ENCODE measurements at regions not wholly inside any gene's neighbourhood (a gene's known extent, or its start where the extent isn't known, plus 50 kb on each side); places are given as distances from the start of the nearest gene placed in this dataset.
"Not testable (repeated sequence)": the region's sequence is repeated elsewhere in the genome, so short reads cannot be mapped to it uniquely, and the experiment has no call there.

DNA sequence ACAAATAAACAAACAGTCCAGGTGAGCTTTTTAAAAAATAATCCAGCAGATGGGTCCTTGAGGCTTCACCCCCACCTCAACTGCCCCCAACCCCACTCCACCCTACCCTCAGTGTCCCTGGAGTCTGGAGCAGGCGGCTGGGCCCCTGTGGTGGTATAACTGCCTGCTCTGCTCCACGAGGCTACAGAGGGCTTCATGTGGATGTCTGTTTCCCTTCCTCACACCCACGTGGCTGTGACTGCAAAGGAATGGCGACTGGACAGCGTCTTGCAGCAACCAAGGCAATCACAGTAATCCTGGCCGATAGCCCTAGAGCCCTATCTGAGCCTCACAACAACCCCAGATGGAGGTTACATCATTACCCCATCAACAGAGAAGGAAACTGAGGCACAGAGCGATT is 76.5 kb downstream of the SLC2A10 start:
- no peak for DNase-seq

DNA sequence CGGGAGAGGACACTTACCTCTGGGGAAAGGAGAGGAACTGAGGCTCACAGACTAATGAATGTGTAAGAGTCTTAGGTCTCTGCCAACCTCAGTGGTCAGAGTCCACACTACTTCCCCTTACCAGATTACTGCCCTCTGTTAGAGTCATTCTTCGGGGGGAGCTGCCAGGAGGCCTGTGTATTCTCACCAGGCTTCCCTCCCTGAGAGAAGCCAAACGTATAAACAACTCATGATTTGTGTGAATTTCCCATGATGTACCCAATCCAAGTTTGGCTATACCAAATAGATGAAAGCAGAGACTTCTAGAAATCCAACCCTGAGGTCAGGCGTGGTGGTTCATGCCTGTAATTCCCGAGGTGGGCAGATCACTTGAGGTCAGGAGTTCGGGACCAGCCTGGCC is 77.1 kb downstream of the SLC2A10 start:
- DNase-seq, result no peak

DNA sequence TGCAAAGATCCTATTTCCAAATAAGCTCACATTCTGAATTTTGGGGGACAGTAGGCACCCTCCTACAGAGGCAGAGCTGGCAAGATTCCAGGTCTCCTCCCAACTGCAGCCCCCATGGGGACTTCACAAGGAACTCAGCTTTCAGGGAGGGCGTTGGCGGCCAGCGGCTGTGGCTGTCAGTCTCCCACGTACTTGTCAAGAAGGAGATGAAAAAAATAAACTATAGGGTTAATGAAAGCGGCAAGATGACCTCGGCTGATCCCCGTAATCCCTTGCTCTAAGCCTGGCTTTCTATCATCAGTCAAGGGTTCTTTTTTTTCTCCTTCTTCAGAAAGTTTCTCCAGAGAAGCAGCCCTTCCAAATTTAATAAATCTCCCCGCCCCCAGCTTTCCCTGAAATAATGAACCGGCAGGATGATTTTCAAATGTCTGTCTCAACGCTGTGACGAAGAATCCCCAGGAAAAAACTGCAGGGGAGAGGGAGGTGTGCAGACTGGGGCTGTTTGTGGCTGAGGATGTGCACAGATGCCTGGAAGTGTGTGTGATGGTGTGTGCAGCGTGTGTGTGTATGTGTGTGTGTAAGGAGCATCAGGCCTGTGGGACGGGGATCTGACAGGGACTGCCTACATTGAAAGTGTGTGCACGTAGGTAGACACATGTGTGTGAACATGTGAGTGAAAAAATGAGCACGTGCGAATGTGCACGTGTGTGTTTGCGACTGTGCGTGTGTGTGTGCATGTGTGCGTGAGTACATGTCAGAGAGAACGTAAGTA is 78.7 kb downstream of the SLC2A10 start:
- no peak for DNase-seq

DNA sequence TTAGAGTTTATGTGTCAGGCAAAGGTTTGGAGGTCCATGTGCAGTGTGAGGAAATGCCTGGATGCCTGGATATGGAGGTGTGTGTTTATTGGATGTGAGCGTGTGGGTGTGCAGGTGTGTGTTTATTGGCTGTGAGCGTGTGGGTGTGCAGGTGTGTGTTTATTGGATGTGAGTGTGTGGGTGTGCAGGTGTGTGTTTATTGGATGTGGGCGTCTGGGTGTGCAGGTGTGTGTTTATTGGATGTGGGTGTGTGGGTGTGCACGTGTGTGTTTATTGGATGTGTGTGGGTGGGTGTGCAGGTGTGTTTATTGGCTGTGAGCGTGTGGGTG is 79.3 kb downstream of the SLC2A10 start:
- DNase-seq, result not testable (repeated sequence)

DNA sequence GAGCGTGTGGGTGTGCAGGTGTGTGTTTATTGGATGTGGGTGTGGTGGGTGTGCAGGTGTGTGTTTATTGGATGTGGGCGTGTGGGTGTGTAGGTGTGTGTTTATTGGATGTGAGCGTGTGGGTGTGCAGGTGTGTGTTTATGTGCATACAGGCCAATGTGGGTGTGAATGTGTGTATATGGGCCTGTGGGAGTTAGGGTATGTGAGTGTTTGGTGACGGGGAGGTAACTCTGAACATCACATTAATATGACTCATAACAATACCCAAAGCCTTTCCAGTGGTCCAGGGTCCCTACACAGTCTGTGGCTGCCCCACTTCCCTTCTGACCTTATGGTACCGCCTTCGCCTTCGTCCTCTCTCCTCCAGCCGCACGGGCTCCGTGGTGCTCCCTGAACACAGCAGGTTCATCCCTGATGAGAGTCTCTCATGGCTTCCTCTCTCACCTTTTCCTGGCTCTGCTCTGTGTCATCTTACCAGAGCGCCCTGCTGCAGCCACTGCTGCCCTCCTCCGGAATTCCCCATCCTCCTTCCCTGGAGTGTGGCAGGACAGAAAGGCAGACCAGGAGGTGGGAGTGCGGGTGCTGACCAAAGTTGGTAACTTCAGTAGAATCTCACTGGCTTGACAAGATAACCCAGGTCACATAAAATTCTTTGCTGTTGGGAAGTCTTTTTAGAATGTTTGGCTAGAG is 80.0 kb downstream of the SLC2A10 start:
- DNase-seq, result no peak

DNA sequence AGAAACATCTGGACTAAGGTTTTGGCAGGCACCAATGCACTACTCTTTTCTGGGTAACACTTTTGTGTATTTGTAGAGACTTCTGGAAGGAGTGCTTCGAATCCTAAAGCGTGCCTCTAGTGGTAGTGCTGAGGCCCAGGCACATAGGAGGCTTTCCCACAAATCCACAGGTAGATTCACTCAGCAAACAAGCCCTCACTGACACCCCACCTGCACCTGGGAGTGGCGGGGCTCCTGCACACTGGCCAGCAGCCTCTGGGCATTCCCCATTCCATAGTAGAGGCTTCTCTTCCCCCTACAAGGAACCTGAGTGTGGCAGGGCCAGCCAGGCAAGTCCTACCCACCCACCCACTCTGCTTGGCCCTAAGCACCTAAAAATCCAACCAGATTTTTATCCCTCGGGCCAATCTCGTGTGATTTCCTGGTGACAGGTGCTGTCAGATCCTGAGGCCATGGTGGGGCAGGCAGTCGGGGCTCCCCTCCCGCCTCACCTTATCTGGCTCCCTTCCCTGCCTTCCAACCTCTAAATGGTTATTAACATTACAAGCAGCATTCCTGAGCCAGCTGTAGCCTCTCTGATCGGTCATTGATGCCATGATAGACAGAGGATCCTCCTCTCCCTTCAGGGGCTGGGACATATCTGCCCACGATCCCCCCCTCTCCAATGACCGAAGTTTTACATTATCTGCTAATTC is 82.4 kb downstream of the SLC2A10 start:
- DNase-seq, result no peak

DNA sequence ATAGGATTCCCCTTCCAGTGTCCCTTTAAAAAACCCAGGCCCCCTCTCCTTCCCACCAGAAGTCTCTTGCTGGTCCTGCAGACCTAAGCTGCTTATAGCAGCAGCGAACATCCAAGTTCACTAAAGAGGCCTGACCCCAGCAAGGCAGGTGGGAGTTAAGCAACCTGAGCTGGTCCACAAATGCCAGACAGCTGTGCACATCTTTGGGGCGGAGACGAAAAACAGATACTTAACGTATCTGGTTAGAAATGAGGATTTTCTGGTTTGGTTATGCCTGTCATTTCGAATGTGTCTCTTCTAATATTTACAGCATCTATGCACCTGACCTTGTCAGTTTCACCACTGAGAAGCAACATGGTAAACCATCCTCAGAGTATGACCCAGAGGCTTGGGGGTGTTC is 87.8 kb downstream of the SLC2A10 start:
- no peak for DNase-seq

DNA sequence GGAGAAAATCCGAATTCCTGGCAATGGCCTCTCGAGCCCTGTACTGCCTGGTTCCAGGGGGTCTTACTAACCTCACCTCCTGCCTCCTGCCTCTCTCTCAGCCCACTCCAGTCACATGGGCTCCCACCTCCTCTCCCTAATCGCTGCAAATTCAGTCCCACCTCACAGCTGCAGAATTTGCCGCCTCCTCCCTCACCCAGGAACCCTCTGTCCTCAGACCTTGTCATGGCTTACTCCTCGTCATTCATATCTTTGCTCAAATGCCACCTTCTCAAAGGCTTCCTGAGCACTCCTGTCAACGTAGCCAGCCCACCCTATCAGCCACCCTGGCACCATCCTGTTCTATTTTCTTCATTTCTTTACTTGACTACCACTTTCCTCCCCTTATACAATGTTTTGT is 89.0 kb downstream of the SLC2A10 start:
- no peak for DNase-seq

DNA sequence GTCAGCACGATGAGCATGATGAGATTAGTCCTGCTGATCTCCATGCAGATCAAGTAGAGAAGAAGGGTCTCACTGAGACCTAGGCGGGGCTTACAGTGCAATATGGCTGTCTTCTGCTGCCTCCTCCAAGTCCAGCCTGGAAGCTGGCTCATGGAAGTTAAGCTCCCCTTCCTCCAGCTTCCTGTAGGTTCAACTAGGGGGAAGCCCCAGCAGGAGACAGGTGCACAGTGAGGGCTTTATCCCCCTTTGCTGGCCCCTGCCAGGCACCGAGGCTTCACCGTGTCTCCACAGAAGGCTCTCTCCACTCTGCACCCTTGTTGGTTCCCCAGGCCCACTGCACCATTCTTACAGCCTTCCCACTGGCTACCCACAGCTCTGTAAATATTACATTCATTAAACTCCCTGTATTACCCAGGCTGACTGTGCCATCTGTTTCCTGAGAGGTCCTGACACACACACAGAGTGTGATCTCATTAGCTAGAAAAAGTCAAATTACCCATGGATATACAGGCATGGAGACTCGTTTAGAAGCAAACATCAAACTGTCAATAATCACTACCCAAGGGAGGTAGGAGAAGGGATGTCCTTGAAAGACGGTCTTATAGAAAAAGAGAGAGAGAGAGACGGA is 90.4 kb downstream of the SLC2A10 start:
- DNase-seq, result peak; percentile 46 to 64

DNA sequence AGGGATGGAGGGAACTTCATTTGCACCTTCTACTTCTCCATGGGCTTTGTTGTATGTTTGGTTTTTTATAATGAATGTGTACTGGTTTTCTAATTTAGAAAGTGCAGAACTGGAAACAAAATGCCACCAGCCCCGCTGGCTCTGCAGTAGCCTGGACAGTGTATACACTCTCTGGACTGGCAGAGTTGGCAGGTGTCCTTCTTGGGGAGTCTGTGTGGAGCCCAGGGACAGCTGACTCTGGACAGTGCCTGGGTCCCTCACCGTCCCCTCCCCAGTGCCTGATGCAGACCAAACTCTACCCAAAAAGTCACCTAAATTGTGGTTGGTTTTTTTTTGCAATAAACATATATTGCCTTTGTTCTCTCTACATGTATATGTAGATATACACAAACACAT is 91.0 kb downstream of the SLC2A10 start:
- DNase-seq, result no peak

DNA sequence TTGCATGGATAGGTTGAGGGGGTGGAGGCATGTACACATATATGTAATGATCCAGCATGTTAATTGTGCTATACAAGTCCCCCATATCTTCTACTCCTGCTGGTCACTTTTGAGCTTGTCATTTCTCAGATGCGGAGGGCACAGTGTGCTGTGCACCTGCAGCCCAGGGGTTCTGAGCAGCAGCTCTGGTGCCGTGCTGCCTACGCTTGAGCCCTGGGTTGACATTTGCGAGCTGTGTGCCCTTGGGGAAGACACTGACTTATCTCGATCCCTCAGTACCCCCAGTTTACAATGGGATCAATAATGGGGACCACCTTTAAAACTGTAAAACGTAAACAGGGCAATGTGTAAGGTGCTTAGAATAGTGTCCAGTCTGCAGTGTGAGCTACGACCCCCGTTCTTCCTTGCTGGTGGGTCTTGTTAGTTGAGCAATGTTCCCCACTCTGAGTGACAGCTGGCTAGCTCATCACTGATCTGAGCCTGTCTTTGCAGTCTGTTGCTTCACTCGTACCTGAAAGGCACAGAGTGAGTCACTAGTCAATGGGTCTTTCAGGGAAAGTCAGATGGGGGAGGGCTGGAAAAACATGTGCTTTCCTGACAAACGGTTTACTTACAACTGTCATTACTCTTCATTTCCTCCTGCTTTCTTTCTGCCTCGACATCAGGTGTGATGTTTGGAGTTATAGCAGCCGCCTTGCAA is 91.7 kb downstream of the SLC2A10 start:
- no peak for DNase-seq

DNA sequence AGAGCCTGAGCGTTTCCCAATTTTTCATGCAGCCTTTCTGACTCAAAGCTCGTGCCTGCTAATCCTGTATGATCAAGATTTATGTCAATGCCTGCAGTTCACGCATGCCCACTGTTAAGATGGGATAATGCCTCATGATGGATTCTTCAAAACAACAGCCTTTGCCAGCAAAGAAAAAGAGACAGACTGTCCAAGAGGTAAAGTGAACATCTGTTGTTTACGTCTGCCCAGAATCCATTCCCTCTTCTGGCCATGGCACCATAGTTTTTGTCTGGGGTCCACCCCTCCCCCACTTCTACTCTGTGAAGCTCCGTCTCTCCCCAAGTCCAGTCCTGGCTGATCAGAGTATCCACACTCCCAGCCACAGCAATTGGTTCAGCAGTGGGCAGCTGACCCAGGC is 91.9 kb upstream of the EYA2 start:
- DNase-seq, result peak; percentile 66 to 91

DNA sequence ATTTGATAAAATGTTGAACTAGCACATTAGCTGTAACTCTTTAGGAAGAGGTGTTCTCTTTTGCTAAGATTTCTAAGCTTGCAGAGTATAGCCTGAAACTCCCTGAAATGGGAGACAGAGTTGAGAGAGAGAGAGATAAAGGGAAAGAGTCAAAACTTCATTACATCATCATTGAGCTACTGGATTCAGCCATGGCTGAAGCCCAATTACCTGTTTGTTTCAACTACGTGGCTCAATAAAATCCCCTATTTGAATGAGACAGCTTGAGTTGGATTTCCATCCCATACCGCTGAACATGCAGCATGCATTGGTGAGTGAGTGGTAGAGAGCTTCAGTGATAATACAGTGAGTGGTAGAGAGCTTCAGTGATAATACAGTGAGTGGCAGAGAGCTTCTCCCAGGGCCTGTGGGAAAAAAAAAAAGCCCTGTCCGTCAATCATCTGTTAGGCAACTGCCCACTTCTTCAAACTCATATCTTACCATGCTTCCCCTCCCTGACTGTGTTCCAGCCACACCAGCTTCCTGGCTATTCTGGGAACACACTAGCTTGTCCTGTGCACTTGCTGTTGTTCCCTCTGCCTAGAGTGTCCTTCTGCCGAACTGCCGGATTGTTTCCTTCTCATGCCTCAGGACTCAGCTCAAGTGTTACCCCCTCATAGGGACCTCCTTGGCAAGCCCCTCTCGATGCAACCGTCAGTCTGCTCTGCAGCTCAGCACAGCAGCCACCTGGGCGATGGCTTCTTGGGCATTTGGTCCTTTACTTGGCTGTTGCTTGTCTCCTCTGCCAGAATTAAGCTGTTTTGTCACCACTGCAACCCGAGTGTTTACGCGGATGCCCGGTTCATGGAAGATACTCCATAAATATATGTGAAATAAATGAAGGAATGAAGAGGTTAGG is 91.3 kb upstream of the EYA2 start:
- DNase-seq, result peak in 1 of 2 experiments; percentile 52

DNA sequence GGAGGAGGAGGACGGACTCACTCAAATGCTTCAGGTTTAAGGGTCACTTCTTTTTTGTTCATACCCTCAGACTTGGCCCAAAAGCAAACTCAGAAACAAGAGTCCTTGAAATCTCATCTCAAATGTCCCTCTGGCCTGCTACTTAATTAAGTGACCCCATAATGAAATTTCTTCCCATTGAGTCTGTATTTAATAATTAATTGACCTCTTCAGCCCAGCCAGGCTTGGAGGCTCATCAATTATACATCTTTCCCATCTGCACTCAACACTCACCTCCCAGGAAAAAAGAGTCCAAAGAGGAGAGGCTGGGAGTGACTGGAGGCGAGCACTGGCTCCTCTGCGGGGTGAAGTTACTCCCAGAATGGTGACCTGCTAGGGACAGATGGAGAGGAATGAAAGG is 90.5 kb upstream of the EYA2 start:
- DNase-seq, result no peak

DNA sequence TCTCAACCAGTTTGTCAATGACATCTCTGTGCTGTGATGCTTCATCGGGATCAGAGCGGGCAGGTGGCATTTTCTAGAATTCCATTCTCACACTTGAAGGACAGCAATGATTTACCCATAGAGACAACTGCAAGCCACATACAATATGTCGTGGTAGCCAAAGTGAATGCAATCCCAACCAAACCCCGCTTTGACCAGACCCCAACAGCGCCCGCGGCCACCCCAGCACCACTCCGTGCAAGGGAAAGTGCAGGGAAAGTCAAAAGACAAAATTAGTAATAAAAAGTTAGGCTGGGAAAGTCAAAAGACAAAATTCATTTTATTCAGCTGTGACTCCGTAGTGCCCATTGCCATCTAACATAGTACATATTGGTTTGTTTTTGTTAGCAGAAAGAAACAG is 88.8 kb upstream of the EYA2 start:
- DNase-seq, result no peak

DNA sequence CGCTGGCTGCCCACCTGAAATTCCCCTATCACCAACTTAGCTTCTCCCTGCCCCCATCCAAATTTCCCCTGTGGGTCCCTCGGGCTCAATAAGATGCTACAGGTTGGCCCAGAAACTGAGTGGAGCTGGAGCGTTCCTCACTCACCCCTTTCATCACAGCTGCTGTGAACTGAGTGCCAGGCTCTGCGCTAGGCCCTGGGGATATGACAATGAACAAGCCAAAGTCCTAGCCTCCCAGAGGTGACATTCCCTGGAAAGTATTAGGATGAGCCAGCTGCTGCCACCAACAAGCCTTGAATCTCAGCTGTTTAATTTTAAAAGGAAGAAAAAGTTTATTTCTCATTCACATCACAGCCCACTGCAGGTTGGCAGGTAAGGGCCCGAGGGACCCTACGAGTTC is 86.6 kb upstream of the EYA2 start:
- DNase-seq, result no peak

DNA sequence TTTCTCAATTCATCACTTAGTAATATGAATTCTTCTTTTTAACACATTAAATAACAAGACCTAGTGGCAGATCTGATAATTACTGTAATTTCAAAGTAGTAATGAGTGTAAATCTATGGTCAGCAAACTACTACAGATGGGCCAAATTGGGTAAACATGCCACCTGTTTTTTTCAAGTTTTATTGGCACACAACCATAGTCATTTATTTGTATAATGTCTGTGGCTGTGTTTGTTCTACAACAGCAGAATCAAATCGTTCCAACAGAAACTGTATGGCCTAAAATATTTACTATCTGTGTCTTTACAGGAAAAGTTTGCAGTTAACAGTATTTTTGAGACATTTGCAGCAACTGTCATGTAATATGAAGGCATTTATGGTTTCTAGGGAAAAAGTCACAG is 86.1 kb upstream of the EYA2 start:
- DNase-seq, result peak in 1 of 2 experiments; percentile 25

DNA sequence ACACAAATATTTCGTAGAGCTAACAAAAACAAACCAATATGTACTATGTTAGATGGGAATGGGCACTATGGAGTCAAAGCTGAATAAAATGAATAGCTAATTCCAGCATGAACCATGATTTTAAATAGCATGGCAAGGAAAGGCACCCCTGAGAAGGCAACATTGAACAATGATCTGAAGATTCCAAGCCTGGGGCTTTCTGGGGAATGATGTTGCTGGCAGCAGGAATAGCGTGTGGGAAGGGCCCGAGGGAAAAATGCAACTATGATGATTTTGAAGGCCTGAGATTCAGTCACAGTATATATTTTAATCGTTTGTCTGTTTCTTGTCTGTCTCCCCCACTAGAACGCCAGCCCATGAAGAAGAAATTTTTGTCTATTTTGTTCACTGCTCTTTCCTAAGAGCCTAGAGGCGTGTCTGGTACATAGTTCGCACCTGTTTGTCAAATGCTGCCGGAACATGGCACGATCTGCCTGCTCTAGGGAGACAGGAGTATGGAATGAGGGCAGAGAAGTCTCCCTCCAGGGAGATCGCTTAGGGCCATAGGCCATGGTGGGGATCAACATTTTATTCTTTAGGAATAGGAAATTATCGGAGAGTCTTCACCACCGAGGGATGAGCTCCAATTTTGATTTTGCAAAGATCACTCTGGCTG is 84.8 kb upstream of the EYA2 start:
- DNase-seq, result no peak

DNA sequence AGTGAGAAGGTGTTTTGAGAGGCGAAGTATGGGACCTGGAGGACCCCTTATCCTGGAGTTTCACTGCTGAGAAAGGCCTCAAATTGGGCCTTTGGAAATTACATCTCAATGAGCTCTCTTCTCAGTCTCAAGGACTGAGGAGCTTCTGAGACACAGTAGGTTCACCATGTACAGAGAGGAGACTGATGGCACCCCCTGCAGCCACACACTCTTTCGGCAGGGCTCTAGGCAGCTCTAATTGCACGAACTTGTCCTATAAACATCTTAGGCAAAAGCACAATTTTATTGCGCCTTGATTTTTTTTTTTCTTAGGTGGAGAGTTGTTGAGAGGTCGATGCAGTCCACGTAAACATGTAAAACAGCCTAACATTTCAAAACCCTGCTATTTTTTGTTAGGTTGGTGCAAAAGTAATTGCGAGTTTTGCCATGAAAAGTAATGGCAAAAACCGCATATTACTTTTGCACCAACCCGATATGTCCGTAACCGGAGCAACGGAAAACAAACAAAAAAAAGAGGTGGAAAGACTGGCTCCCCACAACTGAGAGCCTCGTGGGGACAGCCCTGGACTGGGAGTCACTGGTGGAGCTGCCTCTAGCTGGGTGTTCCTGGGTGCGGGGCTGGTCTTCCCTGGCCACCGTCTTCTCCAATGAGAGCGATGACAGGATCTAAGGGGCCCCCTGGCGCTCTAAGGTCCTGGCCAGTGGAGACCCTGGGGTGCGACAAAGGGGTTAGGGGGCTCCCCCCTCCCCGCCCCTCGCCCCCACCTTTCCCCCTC is 84.0 kb upstream of the EYA2 start:
- DNase-seq, result peak in 1 of 2 experiments; percentile 10

DNA sequence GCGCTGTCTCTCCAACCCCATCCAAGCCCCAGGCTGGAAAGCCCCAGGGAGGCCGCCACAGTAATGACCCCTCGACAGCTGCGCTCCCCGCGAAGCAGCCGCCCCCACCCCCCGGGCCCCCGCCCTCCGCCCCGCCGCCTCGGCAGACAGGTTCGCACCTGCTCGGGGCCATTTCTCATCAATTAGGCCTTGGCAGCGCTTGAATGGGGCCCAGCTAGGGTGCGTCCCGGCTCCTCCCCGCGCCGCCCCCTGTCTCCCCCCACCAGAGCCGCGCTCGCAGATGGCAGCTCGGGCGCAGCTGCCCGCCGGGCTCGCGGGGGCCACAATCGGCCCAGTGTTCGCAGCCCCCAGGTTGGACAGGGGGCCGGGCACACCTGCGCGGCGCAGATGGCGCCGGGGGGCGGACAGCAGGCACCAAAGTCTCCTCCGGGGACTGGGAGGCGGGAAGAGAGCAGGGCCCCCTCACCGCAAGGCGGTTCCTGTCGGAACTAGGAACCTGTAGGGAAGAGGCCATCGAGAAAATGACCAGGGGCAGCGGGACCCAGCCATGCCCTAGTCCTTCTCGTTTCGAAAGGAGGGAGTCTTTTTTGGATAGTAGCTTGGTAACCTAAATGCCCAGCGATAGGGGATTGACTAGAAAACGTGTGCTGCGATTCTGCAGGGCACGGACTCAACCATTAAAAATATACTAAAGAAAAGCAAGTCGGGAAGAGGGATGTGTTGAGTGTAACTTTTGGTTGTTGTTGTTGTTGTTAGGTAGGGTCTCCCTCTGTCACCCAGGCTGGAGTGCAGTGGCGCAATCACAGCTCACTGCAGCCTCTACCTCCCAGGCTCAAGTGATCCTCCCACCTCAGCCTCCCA is 83.2 kb upstream of the EYA2 start:
- DNase-seq, result peak in 1 of 2 experiments; percentile 21

Measured in NCI-H446 (cell line).